NCI-H526 (cell line): ENCODE measurements at regions not wholly inside any gene's neighbourhood (a gene's known extent, or its start where the extent isn't known, plus 50 kb on each side); places are given as distances from the start of the nearest gene placed in this dataset.

Source experiments
- DNase-seq, 2 experiments: peaks; one replicate each; lab custom pipeline; 2025; lab: John Stamatoyannopoulos, UW

GRCh38 chr5:146940295-146940694, 61.7 kb upstream of the PPP2R2B start:
- DNase-seq: no peak

GRCh38 chr5:146944019-146944418, 65.5 kb upstream of the PPP2R2B start:
- DNase-seq: no peak

- no peak for DNase-seq
These were observed 66.4 kb upstream of the PPP2R2B start for GRCh38 chr5:146944764-146945616.

GRCh38 chr5:146945617-146946084, 67.1 kb upstream of the PPP2R2B start:
- DNase-seq: no peak

GRCh38 chr5:146947181-146947941, 68.8 kb upstream of the PPP2R2B start:
- DNase-seq: no peak

GRCh38 chr5:146948666-146949065, 70.1 kb upstream of the PPP2R2B start:
- DNase-seq: no peak

- DNase-seq: no peak
These were observed 73.6 kb upstream of the PPP2R2B start for GRCh38 chr5:146952168-146952567.

- no peak for DNase-seq
These were observed 77.7 kb upstream of the PPP2R2B start for GRCh38 chr5:146956217-146956616.

- no peak for DNase-seq
These were observed 80.8 kb upstream of the PPP2R2B start for GRCh38 chr5:146959360-146959759.

GRCh38 chr5:146962801-146963355, 84.3 kb upstream of the PPP2R2B start:
- DNase-seq: no peak

- DNase-seq: peak; percentile 46 to 78
These were observed 87.5 kb upstream of the PPP2R2B start for GRCh38 chr5:146965761-146966659.

GRCh38 chr5:146967646-146968045, 89.1 kb upstream of the PPP2R2B start:
- DNase-seq: no peak

GRCh38 chr5:146971401-146971800, 92.8 kb upstream of the PPP2R2B start:
- DNase-seq: no peak

GRCh38 chr5:146986469-146986868, 107.9 kb upstream of the PPP2R2B start:
- DNase-seq: no peak

GRCh38 chr5:146993876-146994530, 115.4 kb upstream of the PPP2R2B start:
- DNase-seq: no peak

GRCh38 chr5:146995878-146996277, 117.3 kb upstream of the PPP2R2B start:
- DNase-seq: no peak

GRCh38 chr5:147015405-147015804, 136.8 kb upstream of the PPP2R2B start:
- DNase-seq: no peak

GRCh38 chr5:147017191-147017590, 138.6 kb upstream of the PPP2R2B start:
- DNase-seq: no peak

- no peak for DNase-seq
These were observed 139.1 kb upstream of the PPP2R2B start for GRCh38 chr5:147017621-147018020.

- DNase-seq: no peak
These were observed 140.3 kb upstream of the PPP2R2B start for GRCh38 chr5:147018812-147019211.

- no peak for DNase-seq
These were observed 158.2 kb upstream of the PPP2R2B start for GRCh38 chr5:147036691-147037245.
